ENCODE measurements at regions not wholly inside any gene's neighbourhood (a gene's known extent, or its start where the extent isn't known, plus 50 kb on each side); places are given as distances from the start of the nearest gene placed in this dataset.

DNA sequence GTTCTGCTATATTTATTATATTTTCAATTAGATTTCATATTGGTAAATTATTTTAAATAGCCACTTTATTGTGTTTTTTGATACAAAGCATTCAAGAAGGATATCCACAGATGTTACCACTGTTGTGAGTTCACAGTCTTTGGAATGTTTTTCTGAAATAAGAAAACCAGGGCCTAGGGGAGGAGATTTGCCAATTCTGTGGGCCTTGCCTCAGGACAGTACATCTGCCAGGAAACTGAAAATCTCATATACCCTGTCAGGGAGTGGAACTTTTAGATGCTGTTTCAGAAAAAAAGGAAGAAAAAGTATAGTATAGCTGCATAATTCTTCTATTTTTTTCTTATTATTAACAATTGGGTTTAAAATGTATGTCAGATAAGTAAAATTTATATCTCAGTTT is 995.9 kb upstream of the ADGRB3 start:
- TF ChIP-seq, protein P1, sequence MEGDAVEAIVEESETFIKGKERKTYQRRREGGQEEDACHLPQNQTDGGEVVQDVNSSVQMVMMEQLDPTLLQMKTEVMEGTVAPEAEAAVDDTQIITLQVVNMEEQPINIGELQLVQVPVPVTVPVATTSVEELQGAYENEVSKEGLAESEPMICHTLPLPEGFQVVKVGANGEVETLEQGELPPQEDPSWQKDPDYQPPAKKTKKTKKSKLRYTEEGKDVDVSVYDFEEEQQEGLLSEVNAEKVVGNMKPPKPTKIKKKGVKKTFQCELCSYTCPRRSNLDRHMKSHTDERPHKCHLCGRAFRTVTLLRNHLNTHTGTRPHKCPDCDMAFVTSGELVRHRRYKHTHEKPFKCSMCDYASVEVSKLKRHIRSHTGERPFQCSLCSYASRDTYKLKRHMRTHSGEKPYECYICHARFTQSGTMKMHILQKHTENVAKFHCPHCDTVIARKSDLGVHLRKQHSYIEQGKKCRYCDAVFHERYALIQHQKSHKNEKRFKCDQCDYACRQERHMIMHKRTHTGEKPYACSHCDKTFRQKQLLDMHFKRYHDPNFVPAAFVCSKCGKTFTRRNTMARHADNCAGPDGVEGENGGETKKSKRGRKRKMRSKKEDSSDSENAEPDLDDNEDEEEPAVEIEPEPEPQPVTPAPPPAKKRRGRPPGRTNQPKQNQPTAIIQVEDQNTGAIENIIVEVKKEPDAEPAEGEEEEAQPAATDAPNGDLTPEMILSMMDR (IDR thresholded peaks at IDR 0.05; ENCODE audit: borderline replicate concordance, insufficient read depth, low read depth, low read length): no peak

DNA sequence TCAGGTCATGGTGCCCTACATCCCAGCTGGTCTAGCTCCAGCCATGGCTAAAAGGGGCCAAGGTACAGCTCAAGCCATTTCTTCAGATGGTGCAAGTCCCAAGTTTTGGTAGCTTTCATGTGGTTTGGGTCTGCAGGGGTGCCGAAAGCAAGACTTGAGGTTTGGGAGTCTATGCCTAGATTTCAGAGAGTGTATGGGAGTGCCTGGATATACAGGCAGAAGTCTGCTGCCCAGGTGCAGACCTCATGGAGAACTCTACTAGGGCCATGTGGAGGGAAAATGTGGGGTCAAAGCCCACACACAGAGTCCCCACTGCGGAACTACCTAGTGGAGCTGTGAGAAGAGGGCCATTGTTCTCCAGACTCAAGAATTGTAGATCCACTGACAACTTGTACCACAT is 1000.9 kb upstream of the ADGRB3 start:
- TF ChIP-seq, protein P1 (IDR thresholded peaks at IDR 0.05; ENCODE audit: borderline replicate concordance, insufficient read depth, low read depth, low read length): no peak
- no peak overlapping the region for H3K4me3 ChIP-seq (ENCODE audit: low read depth, low read length)

More for the DNA sequence above, 995.9 kb upstream of the ADGRB3 start:
- H3K4me3 ChIP-seq (ENCODE audit: low read depth, low read length): no peak overlapping the region

DNA sequence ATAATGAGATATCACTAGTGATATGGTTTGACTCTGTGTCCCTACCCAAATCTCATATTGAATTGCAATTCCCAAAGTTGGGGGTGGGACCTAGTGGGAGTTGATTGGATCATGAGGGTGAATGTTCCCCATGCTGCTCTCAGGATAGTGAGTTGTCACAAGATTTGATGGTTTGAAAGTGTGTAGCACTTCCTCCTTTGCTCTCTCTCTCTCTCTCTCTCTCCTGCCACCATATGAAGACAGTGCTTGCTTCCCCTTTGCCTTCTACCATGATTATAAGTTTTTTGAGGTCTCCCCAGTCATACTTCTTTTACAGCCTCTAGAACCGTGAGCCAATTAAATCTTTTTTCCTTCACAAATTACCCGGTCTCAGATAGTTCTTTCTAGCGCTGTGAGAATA is 1002.0 kb upstream of the ADGRB3 start:
- TF ChIP-seq, protein P1 (IDR thresholded peaks at IDR 0.05; ENCODE audit: borderline replicate concordance, insufficient read depth, low read depth, low read length): no peak
- H3K4me3 ChIP-seq (ENCODE audit: low read depth, low read length): no peak overlapping the region

DNA sequence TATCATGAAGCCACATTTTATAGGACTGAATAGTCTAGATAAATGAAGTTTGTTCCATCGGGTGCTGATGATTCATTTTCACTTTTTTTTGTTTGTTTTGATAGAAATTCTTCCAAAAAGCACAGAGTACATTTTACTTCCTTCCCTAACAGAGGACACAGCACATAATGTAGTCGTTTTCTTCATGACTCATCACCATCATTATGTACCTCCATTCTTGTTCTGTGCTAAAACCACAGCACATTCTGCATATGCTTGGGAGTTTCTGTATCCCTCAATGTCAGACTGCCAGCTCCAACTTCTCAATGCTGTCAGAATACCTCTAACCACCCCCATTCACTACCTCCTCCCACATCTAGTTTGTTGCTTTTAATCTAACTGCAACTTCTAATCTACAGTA is 1004.9 kb upstream of the ADGRB3 start:
- TF ChIP-seq, protein P1 (IDR thresholded peaks at IDR 0.05; ENCODE audit: borderline replicate concordance, insufficient read depth, low read depth, low read length): no peak
- no peak overlapping the region for H3K4me3 ChIP-seq (ENCODE audit: low read depth, low read length)

DNA sequence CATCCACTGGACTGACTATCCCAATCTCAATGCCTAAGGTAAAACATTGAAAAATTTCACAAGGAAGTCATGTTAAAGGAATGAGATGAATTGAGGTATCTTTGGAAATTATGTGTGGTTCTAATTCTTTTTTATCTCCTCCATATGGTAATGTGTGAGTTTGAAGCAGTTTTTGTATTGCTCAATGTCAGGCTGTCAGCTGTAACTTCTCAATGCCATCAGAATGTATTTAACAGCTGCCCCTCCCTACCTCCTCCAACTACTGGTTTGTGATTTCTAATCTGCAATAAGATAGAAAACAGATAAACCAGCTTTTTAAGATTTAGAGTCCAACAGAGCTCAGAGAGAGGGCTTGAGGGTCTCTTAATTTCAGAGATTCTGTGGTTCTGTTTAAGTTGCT is 1005.8 kb upstream of the ADGRB3 start:
- TF ChIP-seq, protein P1 (IDR thresholded peaks at IDR 0.05; ENCODE audit: borderline replicate concordance, insufficient read depth, low read depth, low read length): no peak
- no peak overlapping the region for H3K4me3 ChIP-seq (ENCODE audit: low read depth, low read length)

DNA sequence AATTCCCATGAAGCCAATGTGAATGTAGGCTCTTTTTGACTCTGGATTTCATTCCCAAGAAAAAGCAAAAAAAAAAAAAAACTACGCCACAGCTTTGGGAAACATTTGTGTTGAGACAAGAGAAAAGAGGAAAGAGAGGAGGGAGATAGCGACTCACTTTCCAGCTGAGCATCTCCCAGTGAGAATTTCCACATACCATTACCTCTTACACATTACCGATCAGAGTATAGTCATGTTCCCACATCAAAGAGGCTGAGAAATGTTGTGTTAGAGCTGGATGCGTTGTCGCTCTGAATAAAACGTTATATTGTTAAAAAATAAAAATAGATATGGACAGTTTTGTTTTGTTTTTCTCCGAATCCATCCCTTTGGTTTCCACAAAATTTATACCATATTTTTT is 1019.3 kb upstream of the ADGRB3 start:
- no peak overlapping the region for H3K4me3 ChIP-seq (ENCODE audit: low read depth, low read length)
- TF ChIP-seq, protein P1 (IDR thresholded peaks at IDR 0.05; ENCODE audit: borderline replicate concordance, insufficient read depth, low read depth, low read length): no peak

DNA sequence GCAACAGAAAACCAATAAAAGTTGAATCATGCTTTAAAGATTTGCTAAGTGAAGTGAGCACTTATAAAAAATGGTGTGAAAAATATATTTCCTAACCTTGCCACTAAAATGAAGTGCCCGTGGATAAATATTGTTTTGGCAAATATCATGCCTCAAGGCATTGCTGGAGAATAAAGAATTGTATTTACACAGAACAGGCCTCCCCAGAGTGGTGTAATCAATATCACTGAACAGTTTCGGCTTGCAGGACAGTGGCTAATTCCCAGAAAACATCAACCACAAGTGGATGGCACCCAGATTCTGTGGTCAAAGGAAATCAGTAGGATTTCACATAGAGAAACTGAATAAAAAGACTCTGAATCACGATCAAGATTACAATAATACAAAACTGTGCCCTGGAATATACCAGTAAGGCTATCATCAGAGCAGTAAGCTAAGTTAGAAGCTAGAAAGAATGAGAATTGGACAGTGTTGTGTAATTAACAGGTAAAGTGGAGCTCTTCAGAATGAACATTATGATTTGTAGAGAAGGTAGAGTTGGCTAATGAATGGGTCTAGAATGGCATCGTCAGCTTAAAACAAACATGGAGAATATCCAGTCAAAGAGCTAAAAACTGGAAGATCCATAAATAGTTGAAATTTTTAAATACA is 1026.9 kb upstream of the ADGRB3 start:
- TF ChIP-seq, protein P1 (IDR thresholded peaks at IDR 0.05; ENCODE audit: borderline replicate concordance, insufficient read depth, low read depth, low read length): no peak
- H3K4me3 ChIP-seq (ENCODE audit: low read depth, low read length): no peak overlapping the region

Measured in GM12875 (cell line).